ENCODE measurements at regions not wholly inside any gene's neighbourhood (a gene's known extent, or its start where the extent isn't known, plus 50 kb on each side); places are given as distances from the start of the nearest gene placed in this dataset.

DNA sequence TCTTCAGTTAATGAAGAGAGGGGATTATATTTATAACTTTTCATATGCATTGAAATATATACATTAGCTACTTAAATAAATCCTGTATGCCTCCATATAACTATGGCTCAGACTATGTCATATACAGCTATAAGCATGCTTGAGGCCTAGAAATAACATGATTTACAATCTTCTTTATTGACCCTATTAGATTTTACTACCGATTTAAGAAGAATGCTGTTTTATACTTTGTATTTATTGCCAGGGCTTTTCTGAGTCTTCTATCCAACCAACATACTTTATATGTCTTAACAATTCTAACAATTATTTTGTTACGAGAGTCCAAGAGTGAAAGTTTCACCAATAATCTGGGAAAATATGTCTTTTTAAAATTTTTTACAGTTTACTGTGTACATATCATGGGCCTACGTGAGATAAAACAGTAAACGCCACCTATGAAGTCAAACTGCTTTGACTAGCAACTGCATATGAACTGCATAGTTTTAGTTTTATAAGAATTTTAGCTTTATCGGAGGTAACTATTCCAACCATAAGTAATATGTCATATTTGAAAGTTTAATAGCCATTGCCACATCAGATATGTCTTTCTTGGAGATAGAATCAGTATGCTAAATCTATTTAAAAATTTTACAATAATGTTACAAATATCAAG, 861.0 kb downstream of the USP25 start:
- DNase-seq (ENCODE audit: insufficient read length) = no peak
- FAIRE-seq = no peak
- TF ChIP-seq POLR2AphosphoS5 (IDR thresholded peaks at IDR 0.05; ENCODE audit: low read depth, low read length) (no peak), TAF1 (IDR thresholded peaks at IDR 0.05; ENCODE audit: borderline replicate concordance, low read depth, low read length) (no peak), POLR2A (IDR thresholded peaks at IDR 0.05; ENCODE audit: low read depth, low read length) (no peak)

DNA sequence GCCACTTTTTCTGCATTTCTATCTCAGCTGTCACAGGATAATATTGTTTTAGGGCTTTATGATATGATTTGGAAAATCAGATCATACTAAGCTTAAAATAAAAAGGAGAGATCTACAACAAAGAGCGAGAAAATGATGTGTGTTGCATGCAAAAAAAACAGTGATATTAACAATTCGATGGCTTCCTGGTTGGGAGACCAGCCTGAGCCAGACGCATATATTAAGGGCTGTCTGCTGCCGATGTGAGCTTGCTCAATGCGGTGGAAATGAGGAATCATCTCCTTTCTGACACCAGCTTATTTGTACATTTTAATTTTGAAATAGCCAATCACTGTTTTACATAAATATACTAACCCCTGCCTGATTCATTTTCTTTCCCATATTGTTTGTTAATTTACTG, 862.6 kb downstream of the USP25 start:
- DNase-seq (ENCODE audit: insufficient read length) = no peak
- no peak for FAIRE-seq
- TF ChIP-seq TAF1 (IDR thresholded peaks at IDR 0.05; ENCODE audit: borderline replicate concordance, low read depth, low read length) (no peak), POLR2AphosphoS5 (IDR thresholded peaks at IDR 0.05; ENCODE audit: low read depth, low read length) (no peak), POLR2A (IDR thresholded peaks at IDR 0.05; ENCODE audit: low read depth, low read length) (no peak)

DNA sequence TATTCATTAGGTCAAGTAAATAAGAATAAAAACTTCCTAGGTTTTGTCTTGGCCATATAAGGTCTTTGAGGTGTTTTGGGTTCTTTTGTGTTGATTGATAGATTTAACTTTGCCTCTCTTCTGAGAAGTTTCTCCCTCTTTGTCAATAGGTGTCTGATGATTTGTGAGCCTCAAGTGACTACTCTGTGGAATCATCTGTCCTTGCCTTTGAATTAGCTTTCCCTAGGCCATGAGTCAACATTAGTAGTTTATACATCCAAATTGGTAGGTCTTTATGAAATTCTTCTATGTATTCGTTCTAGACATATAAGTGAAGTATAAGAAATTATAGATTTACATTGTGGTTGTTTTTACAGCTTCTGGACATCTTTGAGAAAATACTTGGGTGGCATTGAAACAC, 864.4 kb downstream of the USP25 start:
- DNase-seq (ENCODE audit: insufficient read length) (no peak), FAIRE-seq (no peak)
- no peak for TF ChIP-seq POLR2AphosphoS5 (IDR thresholded peaks at IDR 0.05; ENCODE audit: low read depth, low read length)
- TF ChIP-seq POLR2A (IDR thresholded peaks at IDR 0.05; ENCODE audit: low read depth, low read length) = no peak
- TF ChIP-seq TAF1 (IDR thresholded peaks at IDR 0.05; ENCODE audit: borderline replicate concordance, low read depth, low read length) = no peak

DNA sequence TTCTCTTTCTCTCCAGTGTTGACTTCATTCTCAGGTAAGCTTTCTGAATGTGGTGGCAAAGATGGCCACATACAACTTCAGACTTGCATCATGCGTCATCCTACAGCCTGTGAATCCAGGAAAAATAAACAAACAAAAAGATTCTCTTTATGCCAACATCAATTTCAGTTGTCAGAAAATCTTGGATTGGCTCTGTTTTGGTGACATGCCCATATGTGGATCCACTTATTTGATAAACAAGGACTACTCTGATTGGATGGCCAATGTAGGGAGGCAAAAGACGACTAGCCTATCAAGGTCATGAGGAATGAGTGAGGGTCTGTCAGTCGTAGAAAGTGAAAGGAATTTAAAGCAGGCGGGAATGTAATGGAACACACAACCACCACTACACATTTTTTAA, 866.6 kb downstream of the USP25 start:
- no peak for DNase-seq (ENCODE audit: insufficient read length)
- TF ChIP-seq TAF1 (IDR thresholded peaks at IDR 0.05; ENCODE audit: borderline replicate concordance, low read depth, low read length) (no peak), POLR2A (IDR thresholded peaks at IDR 0.05; ENCODE audit: low read depth, low read length) (no peak), POLR2AphosphoS5 (IDR thresholded peaks at IDR 0.05; ENCODE audit: low read depth, low read length) (no peak)
- FAIRE-seq = no peak

DNA sequence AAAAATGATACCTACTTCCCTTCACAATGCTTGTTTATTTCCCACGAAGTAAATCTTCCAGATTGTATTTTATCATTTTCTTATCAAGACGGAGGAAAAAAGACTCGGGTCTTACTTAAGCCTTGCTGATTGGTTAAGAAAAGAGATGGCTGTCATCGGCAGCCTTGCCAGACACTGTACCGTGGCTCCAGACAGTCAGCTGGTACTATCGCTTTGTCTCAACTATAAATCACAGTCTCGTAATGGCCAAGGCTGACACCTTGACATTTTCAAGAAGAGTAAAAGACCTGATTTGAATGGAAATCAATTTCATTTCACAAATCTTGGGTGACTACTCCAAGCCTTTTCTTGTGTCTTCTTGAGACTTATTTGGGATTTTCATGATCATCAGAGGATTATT, 868.0 kb downstream of the USP25 start:
- no peak for DNase-seq (ENCODE audit: insufficient read length)
- FAIRE-seq = no peak
- TF ChIP-seq POLR2AphosphoS5 (IDR thresholded peaks at IDR 0.05; ENCODE audit: low read depth, low read length) = no peak

DNA sequence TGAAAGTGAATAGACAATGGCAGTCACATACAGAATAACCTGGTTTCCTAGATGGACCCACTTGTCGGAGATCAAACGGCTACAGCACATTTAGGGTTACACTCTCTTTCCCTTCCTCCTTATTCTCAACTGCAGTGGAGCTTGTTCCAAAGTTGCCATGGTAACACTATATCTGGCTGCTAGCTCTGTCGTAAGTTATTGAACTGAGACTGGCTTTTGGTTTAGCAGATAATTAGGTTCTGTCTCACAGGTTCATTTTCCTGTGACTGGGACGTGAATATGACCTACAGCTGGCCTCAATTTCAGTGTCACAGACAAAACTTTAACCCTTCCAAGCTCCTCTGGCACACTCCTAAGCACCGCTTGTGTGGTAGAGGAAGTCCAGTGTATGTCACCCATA, 875.8 kb downstream of the USP25 start:
- TF ChIP-seq POLR2AphosphoS5 (IDR thresholded peaks at IDR 0.05; ENCODE audit: low read depth, low read length) = no peak
- TF ChIP-seq TAF1 (IDR thresholded peaks at IDR 0.05; ENCODE audit: borderline replicate concordance, low read depth, low read length) = no peak
- TF ChIP-seq POLR2A (IDR thresholded peaks at IDR 0.05; ENCODE audit: low read depth, low read length) = no peak
- DNase-seq (ENCODE audit: insufficient read length) = no peak
- no peak for FAIRE-seq

DNA sequence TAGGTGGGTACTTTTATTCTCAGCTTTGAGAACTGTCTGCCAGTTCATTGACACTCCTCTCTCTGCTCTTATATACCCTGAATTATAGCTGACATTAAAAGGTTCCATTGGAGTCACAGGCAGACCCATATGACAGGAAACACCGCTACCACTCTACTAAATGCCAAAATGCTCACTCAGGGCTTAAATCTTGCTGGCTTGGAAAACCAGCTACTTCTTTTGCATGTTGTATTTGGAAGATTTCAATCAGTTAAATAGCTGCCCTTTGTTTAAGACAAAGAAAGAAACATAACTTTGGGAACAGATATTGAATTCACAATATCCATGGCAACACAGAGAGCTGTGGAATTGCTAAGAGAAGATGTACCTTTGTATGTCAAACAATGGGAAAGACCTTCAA, 876.5 kb downstream of the USP25 start:
- FAIRE-seq (no peak), DNase-seq (ENCODE audit: insufficient read length) (no peak)
- TF ChIP-seq POLR2A (IDR thresholded peaks at IDR 0.05; ENCODE audit: low read depth, low read length) (no peak), POLR2AphosphoS5 (IDR thresholded peaks at IDR 0.05; ENCODE audit: low read depth, low read length) (no peak), TAF1 (IDR thresholded peaks at IDR 0.05; ENCODE audit: borderline replicate concordance, low read depth, low read length) (no peak)

DNA sequence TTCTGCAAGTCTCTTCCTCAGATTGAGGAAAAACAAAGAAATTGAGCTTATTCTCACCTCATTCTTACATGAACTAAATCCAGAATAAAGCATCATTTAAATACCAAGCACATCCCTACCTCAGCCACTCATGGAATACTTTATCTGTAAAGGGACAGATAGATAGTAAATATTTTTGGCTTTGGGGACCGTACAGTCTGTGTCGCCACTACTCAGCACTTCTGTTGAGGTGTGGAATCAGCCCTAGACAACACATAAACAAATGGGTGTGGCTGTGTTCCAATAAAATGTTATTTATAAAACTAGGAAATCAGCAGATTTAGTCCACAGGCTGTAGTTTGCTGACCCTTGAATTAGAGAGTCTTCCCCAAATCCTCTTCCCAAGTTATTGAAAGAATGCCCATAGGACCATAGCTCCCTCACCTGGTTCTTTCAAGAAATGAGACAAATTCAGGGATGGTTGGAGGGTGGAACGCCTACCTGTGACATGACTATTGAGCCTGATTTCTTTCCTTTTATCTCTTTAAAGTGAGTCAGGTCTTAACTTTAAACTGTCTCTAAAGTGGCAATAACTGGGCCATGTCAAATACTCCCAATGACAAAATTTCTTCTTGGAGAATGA, 878.5 kb downstream of the USP25 start:
- no peak for DNase-seq (ENCODE audit: insufficient read length)
- no peak for FAIRE-seq
- TF ChIP-seq POLR2A (IDR thresholded peaks at IDR 0.05; ENCODE audit: low read depth, low read length) = no peak
- TF ChIP-seq POLR2AphosphoS5 (IDR thresholded peaks at IDR 0.05; ENCODE audit: low read depth, low read length) = no peak
- no peak for TF ChIP-seq TAF1 (IDR thresholded peaks at IDR 0.05; ENCODE audit: borderline replicate concordance, low read depth, low read length)

DNA sequence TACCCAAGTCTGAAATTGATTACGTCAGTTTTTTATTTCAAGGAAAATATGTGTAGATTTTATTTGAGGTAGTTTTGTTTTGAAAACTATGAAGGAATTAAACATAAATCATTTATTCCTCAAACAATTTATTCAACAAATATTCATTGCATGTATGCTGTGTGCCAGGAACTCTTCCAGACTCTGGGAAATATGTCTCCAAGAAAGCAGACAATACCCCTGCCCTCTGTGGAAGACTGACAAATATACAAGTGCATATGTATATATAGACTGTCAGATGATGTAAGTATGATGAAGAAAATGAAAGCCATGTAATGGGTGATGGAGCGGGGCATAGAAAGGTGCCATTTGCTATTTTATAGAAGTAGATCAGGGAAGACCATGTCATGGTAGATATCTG, 889.5 kb downstream of the USP25 start:
- DNase-seq (ENCODE audit: insufficient read length) (no peak), FAIRE-seq (no peak)
- TF ChIP-seq TAF1 (IDR thresholded peaks at IDR 0.05; ENCODE audit: borderline replicate concordance, low read depth, low read length) (no peak), POLR2AphosphoS5 (IDR thresholded peaks at IDR 0.05; ENCODE audit: low read depth, low read length) (no peak), POLR2A (IDR thresholded peaks at IDR 0.05; ENCODE audit: low read depth, low read length) (no peak)

DNA sequence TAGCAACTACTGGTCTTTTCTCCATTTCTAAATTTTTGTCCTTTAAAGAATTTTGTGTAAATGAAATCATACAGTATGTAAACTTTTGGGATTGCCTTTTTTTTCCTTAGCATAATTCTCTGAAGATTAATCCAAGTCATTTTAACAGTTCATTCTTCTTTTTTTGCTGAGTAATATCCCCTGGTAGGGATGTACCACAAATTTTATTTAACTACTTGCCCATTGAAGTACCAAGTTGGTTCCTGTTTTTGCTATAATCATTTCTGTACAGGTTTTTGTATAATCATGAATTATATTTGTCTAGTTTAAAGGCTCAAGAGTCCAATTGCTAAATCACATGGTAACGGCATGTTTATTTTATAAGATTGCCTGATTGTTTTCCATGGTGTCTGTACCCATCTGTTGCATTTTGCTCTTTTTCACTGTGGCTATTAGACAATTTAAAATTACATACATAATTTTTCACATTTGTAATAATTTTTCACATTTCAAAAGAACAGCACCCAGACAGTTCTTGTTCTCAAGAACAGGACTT, 891.1 kb downstream of the USP25 start:
- DNase-seq (ENCODE audit: insufficient read length) (no peak), FAIRE-seq (no peak)
- TF ChIP-seq TAF1 (IDR thresholded peaks at IDR 0.05; ENCODE audit: borderline replicate concordance, low read depth, low read length) (no peak), POLR2A (IDR thresholded peaks at IDR 0.05; ENCODE audit: low read depth, low read length) (no peak), POLR2AphosphoS5 (IDR thresholded peaks at IDR 0.05; ENCODE audit: low read depth, low read length) (no peak)

DNA sequence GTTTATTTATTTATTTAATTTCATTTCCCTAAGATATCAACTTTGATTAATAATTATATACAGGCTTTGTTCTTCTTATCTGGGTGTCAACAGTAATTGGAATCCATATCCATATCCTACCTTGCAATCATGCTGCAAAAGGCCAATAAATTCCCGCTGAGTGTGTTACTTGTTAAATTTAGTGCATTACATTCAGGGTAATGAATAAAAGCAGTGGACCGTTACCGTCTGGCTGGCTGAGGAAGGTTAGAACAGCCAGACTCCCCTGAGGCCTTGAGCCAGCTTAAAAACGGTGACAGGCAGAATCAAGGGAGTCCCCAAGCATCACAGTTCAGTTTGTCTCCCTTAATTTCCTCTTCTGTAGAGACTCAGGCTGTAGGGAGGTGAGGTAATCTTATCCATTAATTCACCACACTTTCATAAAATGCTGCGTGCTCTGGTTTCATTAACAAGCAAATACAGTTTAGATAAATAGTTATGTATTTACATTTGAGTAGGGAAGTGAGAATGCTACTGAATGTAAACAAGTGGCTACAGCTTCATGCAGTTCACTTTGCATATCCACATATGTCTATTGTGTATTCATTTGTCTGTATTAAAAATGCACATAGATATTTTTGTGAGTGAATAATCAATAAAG, 888.2 kb upstream of the CXADR start:
- TF ChIP-seq POLR2A (IDR thresholded peaks at IDR 0.05; ENCODE audit: low read depth, low read length) (no peak), TAF1 (IDR thresholded peaks at IDR 0.05; ENCODE audit: borderline replicate concordance, low read depth, low read length) (no peak), POLR2AphosphoS5 (IDR thresholded peaks at IDR 0.05; ENCODE audit: low read depth, low read length) (no peak)
- FAIRE-seq = no peak
- DNase-seq (ENCODE audit: insufficient read length) = no peak

DNA sequence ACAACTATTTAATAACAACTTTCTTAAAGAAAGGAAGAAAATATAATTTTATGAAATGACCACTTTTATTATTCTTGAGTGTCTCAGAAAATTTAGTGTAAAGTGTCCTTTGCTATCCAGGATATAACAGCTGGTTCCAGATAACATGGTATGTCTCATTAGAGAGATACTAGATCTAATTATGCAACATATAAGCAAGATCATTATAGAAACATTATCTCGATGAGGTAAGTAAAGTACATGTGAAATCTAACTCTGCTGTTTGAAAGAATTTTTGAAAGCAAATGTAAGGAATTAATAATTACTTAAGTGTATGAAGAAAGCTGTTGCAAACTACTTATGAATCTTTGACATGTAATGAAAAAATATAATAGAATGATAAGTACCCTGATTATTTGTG, 887.4 kb upstream of the CXADR start:
- no peak for FAIRE-seq
- TF ChIP-seq POLR2A (IDR thresholded peaks at IDR 0.05; ENCODE audit: low read depth, low read length) = no peak
- no peak for TF ChIP-seq TAF1 (IDR thresholded peaks at IDR 0.05; ENCODE audit: borderline replicate concordance, low read depth, low read length)
- TF ChIP-seq POLR2AphosphoS5 (IDR thresholded peaks at IDR 0.05; ENCODE audit: low read depth, low read length) = no peak
- DNase-seq (ENCODE audit: insufficient read length) = no peak

All from GM12892 (cell line).